Hepatocyte (in vitro differentiated cells): ENCODE measurements at regions not wholly inside any gene's neighbourhood (a gene's known extent, or its start where the extent isn't known, plus 50 kb on each side); places are given as distances from the start of the nearest gene placed in this dataset.
"Not testable (repeated sequence)": the region's sequence is repeated elsewhere in the genome, so short reads cannot be mapped to it uniquely, and the experiment has no call there.

Experiments used
- DNase-seq: peaks from one replicate; pipeline ENCODE4 v3.0.0-alpha.2; 2016; ENCODE audit warnings: low spot score
- H2AFZ ChIP-seq: fragments of 200-600 bp; sonication (generic); 2 replicates; pipeline ENCODE4 v1.6.0; 2016; ENCODE audit warnings: antibody characterized with exemption, mild to moderate bottlenecking
- H3K27ac ChIP-seq: fragments of 200-600 bp; sonication (generic); 2 replicates; pipeline ENCODE4 v1.5.1; 2016; ENCODE audit warnings: mild to moderate bottlenecking
- H3K27me3 ChIP-seq: fragments of 200-600 bp; sonication (generic); 2 replicates; pipeline ENCODE4 v1.6.1; 2016
- H3K36me3 ChIP-seq: fragments of 200-600 bp; sonication (generic); replicated peaks from 2 replicates; pipeline ENCODE4 v1.5.1; 2016; ENCODE audit warnings: low read depth; ENCODE audit not compliant: insufficient read depth
- H3K4me1 ChIP-seq: fragments of 200-600 bp; sonication (generic); 2 replicates; pipeline ENCODE4 v1.5.1; 2016; ENCODE audit warnings: mild to moderate bottlenecking, moderate library complexity; ENCODE audit not compliant: insufficient read depth
- H3K4me2 ChIP-seq: fragments of 200-600 bp; sonication (generic); 2 replicates; pipeline ENCODE4 v1.6.0; 2016
- H3K4me3 ChIP-seq: fragments of 200-600 bp; sonication (generic); 2 replicates; pipeline ENCODE4 v1.5.1; 2016; ENCODE audit warnings: mild to moderate bottlenecking
- H3K79me2 ChIP-seq: fragments of 200-600 bp; sonication (generic); 2 replicates; pipeline ENCODE4 v1.6.0; 2017; ENCODE audit warnings: mild to moderate bottlenecking
- H3K9me2 ChIP-seq: fragments of 200-600 bp; sonication (generic); replicated peaks from 2 replicates; pipeline ENCODE4 v1.6.0; 2017; ENCODE audit warnings: mild to moderate bottlenecking; ENCODE audit not compliant: insufficient read depth
- H3K9me3 ChIP-seq: fragments of 200-600 bp; sonication (generic); 2 replicates; pipeline ENCODE4 v1.5.1; 2016; ENCODE audit warnings: low read depth, mild to moderate bottlenecking
- H4K20me1 ChIP-seq: fragments of 200-600 bp; sonication (generic); 2 replicates; pipeline ENCODE4 v1.6.0; 2016; ENCODE audit warnings: mild to moderate bottlenecking; ENCODE audit not compliant: insufficient read depth, poor library complexity, severe bottlenecking
- EZH2 ChIP-seq: fragments of 200-600 bp; sonication (generic); IDR thresholded peaks from 2 replicates; pipeline ENCODE4 v1.6.1; 2016; ENCODE audit warnings: antibody characterized with exemption, mild to moderate bottlenecking, borderline replicate concordance
- EZH2phosphoT487 ChIP-seq: fragments of 200-600 bp; sonication (generic); IDR thresholded peaks from one replicate; pipeline ENCODE4 v1.6.1; 2018; ENCODE audit warnings: antibody characterized with exemption, mild to moderate bottlenecking, low read depth, moderate library complexity; ENCODE audit not compliant: unreplicated experiment, severe bottlenecking
- WGBS: methylation state at CpG from one replicate; pipeline ENCODE4 v1.1.6; 2016; ENCODE audit warnings: low lambda C conversion rate; ENCODE audit errors: missing lambda C conversion rate; 5-methylcytosine and 5-hydroxymethylcytosine counted together
- TF ChIP-seq, protein P1 (sequence below): fragments of 200-600 bp; sonication (generic); IDR thresholded peaks from 2 replicates; pipeline ENCODE4 v1.5.1; 2016; ENCODE audit warnings: antibody characterized with exemption, mild to moderate bottlenecking; ENCODE audit not compliant: poor library complexity

DNA sequence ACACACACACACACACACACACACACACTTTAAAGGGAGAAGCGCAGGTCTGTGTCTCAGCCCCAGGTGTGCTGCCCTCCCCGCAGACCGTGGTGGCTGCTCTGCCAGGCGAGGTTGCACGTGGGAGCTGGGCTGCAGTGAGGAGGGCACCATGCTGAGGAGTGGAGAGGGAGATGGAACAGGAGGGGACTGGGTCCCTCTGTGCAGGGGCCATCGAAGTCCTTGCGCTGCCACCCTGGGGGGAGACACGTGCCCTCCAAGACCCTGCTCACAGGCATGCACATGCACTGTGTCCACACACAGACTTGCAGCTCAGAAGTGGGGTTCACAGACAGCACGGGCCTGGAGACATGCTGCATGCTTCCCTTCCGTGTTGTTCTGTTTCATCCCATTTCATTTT lies 65.5 kb upstream of the HGFAC start:
- Histone ChIP-seq H2AFZ (no peak overlapping the region), H3K36me3 (no peaks in the 10 kb centered on the region), H3K9me2 (no peaks in the 10 kb centered on the region), H3K4me2 (no peak overlapping the region), H3K27ac (no peak overlapping the region), H3K9me3 (no peaks in the 10 kb centered on the region), H3K27me3 (no peaks in the 10 kb centered on the region), H3K79me2 (peaks cover 16% of the 10 kb centered on the region), H3K4me1 (peaks cover 5% of the 10 kb centered on the region), H4K20me1 (peaks cover 16% of the 10 kb centered on the region), H3K4me3 (no peak overlapping the region)
- no peak for TF ChIP-seq EZH2
- no peak for TF ChIP-seq EZH2phosphoT487
- TF ChIP-seq, protein P1, sequence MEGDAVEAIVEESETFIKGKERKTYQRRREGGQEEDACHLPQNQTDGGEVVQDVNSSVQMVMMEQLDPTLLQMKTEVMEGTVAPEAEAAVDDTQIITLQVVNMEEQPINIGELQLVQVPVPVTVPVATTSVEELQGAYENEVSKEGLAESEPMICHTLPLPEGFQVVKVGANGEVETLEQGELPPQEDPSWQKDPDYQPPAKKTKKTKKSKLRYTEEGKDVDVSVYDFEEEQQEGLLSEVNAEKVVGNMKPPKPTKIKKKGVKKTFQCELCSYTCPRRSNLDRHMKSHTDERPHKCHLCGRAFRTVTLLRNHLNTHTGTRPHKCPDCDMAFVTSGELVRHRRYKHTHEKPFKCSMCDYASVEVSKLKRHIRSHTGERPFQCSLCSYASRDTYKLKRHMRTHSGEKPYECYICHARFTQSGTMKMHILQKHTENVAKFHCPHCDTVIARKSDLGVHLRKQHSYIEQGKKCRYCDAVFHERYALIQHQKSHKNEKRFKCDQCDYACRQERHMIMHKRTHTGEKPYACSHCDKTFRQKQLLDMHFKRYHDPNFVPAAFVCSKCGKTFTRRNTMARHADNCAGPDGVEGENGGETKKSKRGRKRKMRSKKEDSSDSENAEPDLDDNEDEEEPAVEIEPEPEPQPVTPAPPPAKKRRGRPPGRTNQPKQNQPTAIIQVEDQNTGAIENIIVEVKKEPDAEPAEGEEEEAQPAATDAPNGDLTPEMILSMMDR, result no peak
- DNase-seq, result no peak
- 94% methylated on average over 10 of the region's 10 CpGs for WGBS

DNA sequence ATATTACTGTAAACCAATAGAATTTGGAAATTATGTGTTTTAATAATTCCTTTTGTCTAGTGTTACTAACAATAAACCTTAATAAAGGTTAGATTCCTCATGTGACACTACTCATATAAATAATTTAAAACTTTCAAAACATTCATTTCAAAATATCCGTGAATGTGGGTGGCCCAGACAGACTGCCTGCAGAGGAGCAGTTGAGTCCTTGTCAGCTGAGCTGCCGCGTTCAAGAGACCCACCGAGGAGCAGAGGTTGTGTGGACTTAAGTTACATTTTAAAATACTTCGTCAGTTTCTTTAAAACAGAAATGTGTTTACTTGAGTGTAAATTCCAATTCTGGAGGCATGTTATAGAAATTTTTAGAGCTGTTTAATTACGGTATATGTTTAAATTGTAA lies 64.2 kb upstream of the HGFAC start:
- no peak overlapping the region for H3K4me3 ChIP-seq
- no peaks in the 10 kb centered on the region for H3K27me3 ChIP-seq
- no peaks in the 10 kb centered on the region for H3K36me3 ChIP-seq
- H3K79me2 ChIP-seq, result peaks cover 4% of the 10 kb centered on the region
- H4K20me1 ChIP-seq, result peaks cover 5% of the 10 kb centered on the region
- no peaks in the 10 kb centered on the region for H3K9me3 ChIP-seq
- H3K4me1 ChIP-seq, result no peaks in the 10 kb centered on the region
- no peak overlapping the region for H3K4me2 ChIP-seq
- no peak overlapping the region for H3K27ac ChIP-seq
- no peak for TF ChIP-seq EZH2
- no peak for TF ChIP-seq EZH2phosphoT487
- TF ChIP-seq, protein P1, result no peak
- H3K9me2 ChIP-seq, result no peaks in the 10 kb centered on the region
- no peak overlapping the region for H2AFZ ChIP-seq
- WGBS, result 78% methylated on average over 6 of the region's 6 CpGs
- no peak for DNase-seq

DNA sequence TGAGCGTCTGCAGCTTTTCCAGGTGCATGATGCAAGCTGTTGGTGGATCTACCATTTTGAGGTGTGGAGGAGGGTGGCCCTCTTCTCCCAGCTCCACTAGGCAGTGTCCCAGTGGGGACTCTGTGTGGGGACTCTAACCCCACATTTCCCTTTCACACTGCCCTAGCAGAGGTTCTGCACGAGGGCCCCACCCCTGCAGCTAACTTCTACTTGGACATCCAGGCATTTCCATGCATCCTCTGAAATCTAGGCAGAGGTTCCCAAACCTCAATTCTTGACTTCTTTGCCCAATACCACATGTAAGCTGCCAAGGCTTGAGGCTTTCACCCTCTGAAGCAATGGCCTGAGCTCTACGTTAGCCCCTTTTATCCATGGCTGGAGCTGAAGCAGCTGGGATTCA lies 61.4 kb upstream of the HGFAC start:
- not testable (repeated sequence) for H3K36me3 ChIP-seq, H3K4me2 ChIP-seq, H3K27me3 ChIP-seq, H2AFZ ChIP-seq, H3K4me1 ChIP-seq, DNase-seq, H3K4me3 ChIP-seq, H3K79me2 ChIP-seq, H3K27ac ChIP-seq, H4K20me1 ChIP-seq, H3K9me3 ChIP-seq, H3K9me2 ChIP-seq
- 100% methylated on average over 3 of the region's 3 CpGs for WGBS

DNA sequence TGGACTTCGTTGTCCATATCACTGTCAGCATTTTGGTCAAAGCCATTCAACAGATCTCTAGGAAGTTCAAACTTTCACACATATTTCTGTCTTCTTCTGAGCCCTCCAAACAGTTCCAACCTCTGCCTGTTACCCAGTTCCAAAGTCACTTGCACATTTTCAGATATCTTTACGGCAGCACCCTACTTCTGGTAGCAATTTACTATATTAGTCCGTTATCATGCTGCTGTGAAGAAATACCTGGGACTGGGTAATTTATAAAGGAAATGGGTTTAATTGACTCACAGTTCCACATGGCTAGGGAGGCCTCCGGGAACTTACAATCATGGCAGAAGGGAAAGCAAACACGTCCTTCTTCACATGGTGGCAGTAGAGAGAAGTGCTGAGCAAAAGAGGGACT lies 60.6 kb upstream of the HGFAC start:
- not testable (repeated sequence) for H3K4me3 ChIP-seq, H3K9me2 ChIP-seq, H3K27me3 ChIP-seq, H3K79me2 ChIP-seq, H2AFZ ChIP-seq, H3K4me1 ChIP-seq, H3K4me2 ChIP-seq, H4K20me1 ChIP-seq, H3K9me3 ChIP-seq, DNase-seq, H3K36me3 ChIP-seq, H3K27ac ChIP-seq
- WGBS, result 78% methylated on average over 5 of the region's 5 CpGs

DNA sequence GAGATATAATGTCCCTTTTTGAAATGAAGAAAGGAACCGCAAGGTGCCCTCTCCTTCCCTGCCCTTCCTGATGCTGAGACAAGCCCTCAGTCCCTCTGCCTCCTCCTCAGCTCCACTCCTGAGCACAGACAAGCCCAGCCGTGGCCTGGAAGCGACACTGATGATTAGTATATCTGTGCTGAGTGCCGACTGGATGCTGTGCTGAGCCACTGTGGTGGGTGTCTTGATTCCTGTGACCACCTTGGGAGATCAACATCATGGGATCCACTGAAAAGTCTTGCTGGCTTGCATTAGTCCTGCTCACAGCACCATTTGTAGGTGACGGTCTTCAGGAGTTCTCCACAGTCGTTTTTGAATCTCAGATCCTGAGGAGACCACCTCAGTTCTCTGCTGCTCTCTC lies 59.5 kb upstream of the HGFAC start:
- Histone ChIP-seq H3K36me3 (no peaks in the 10 kb centered on the region), H3K9me2 (no peaks in the 10 kb centered on the region), H3K4me3 (no peak overlapping the region), H3K27me3 (no peaks in the 10 kb centered on the region), H4K20me1 (no peaks in the 10 kb centered on the region), H3K4me1 (peaks cover 4% of the 10 kb centered on the region), H3K79me2 (no peaks in the 10 kb centered on the region), H3K4me2 (no peak overlapping the region), H2AFZ (no peak overlapping the region), H3K27ac (no peak overlapping the region), H3K9me3 (no peaks in the 10 kb centered on the region)
- DNase-seq, result no peak
- WGBS, result 92% methylated on average over 6 of the region's 6 CpGs
- TF ChIP-seq EZH2phosphoT487 (no peak), EZH2 (no peak)
- TF ChIP-seq, protein P1, result no peak
